ENCODE measurements at regions not wholly inside any gene's neighbourhood (a gene's known extent, or its start where the extent isn't known, plus 50 kb on each side); places are given as distances from the start of the nearest gene placed in this dataset.

DNA sequence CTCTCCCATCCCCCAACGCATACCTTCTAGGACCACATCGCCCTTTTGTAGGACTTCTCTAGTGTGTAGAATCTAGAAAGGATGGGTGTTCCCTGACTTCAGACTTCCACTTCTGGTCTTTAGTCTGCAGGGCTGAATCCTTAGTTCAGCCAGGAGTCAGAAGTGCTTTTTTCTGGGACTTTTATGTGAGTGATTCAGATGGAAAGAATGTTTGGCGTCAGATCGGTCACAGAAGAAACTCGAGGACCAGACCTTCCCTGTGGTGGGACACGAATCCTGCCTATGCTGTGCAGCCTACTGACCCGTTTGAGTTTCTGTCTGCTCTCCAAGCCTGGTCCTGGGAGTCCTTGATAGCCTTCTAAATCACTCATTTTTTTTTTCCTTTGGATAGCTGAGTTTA is 165.4 kb upstream of the SSTR1 start:
- Histone ChIP-seq H3K79me2 (ENCODE audit: control insufficient read depth, insufficient read depth, low read length) (no peaks in the 10 kb centered on the region), H3K27me3 (ENCODE audit: control insufficient read depth in 2 of 2, insufficient read depth in 2 of 2, low read length in 2 of 2) (no peaks in the 10 kb centered on the region), H3K27ac (ENCODE audit: insufficient read depth, low read depth, low read length) (no peak overlapping the region), H3K9me1 (replicated peaks; ENCODE audit: control insufficient read depth, extremely low read depth, insufficient read depth, low read length) (no peaks in the 10 kb centered on the region), H3K4me3 (replicated peaks in 1 of 3; ENCODE audit: insufficient read depth in 1 of 3, low read depth in 1 of 3, low read length in 3 of 3) (no peak overlapping the region), H3K9me3 (replicated peaks; ENCODE audit: control insufficient read depth, insufficient read depth, low read length) (no peaks in the 10 kb centered on the region), H3K9ac (replicated peaks; ENCODE audit: extremely low read depth, insufficient read depth, low read length) (no peak overlapping the region), H4K20me1 (replicated peaks; ENCODE audit: control insufficient read depth, extremely low read depth, insufficient read depth, low read length) (no peaks in the 10 kb centered on the region), H3K4me1 (ENCODE audit: control insufficient read depth, extremely low read depth, insufficient read depth, low read length) (peaks cover 8% of the 10 kb centered on the region), H2AFZ (ENCODE audit: low read depth, low read length) (peak overlapping the region; percentile 2), H3K4me2 (ENCODE audit: insufficient read depth, low read length) (peak overlapping the region; percentile 52), H3K36me3 (ENCODE audit: control insufficient read depth in 2 of 2, extremely low read depth in 1 of 2, insufficient read depth in 2 of 2, low read length in 2 of 2) (no peaks in the 10 kb centered on the region)
- CTCF ChIA-PET: no interaction called here
- intact Hi-C loops (cut with micrococcal nuclease): no loop called here
- DNase-seq (ENCODE audit: low read depth, low spot score) (peak; percentile 85), FAIRE-seq (peak; percentile 77)
- dilution Hi-C loops (cut with MboI; ENCODE audit: extremely low pct_ligation_motif_present, low sequenced_read_pairs): no loop called here
- TF ChIP-seq FOS (IDR thresholded peaks at IDR 0.05; ENCODE audit: borderline replicate concordance, insufficient read depth, low read length) (no peak), JUN (IDR thresholded peaks at IDR 0.05; ENCODE audit: borderline replicate concordance, insufficient read depth, insufficient read length, low read depth) (peak; percentile 36)
- BruUV-seq (replicated peaks): no TSS peak
- POLR2A ChIA-PET: no interaction called here

- Histone ChIP-seq H3K4me3 (replicated peaks in 1 of 3; ENCODE audit: insufficient read depth in 1 of 3, low read depth in 1 of 3, low read length in 3 of 3) (no peak overlapping the region), H3K27me3 (ENCODE audit: control insufficient read depth in 2 of 2, insufficient read depth in 2 of 2, low read length in 2 of 2) (no peaks in the 10 kb centered on the region), H4K20me1 (replicated peaks; ENCODE audit: control insufficient read depth, extremely low read depth, insufficient read depth, low read length) (no peaks in the 10 kb centered on the region), H2AFZ (ENCODE audit: low read depth, low read length) (no peak overlapping the region), H3K36me3 (ENCODE audit: control insufficient read depth in 2 of 2, extremely low read depth in 1 of 2, insufficient read depth in 2 of 2, low read length in 2 of 2) (no peaks in the 10 kb centered on the region), H3K27ac (ENCODE audit: insufficient read depth, low read depth, low read length) (no peak overlapping the region), H3K9ac (replicated peaks; ENCODE audit: extremely low read depth, insufficient read depth, low read length) (no peak overlapping the region), H3K4me1 (ENCODE audit: control insufficient read depth, extremely low read depth, insufficient read depth, low read length) (peaks cover 8% of the 10 kb centered on the region), H3K79me2 (ENCODE audit: control insufficient read depth, insufficient read depth, low read length) (no peaks in the 10 kb centered on the region), H3K9me1 (replicated peaks; ENCODE audit: control insufficient read depth, extremely low read depth, insufficient read depth, low read length) (no peaks in the 10 kb centered on the region), H3K4me2 (ENCODE audit: insufficient read depth, low read length) (no peak overlapping the region), H3K9me3 (replicated peaks; ENCODE audit: control insufficient read depth, insufficient read depth, low read length) (no peaks in the 10 kb centered on the region)
- FAIRE-seq (no peak), DNase-seq (ENCODE audit: low read depth, low spot score) (no peak)
- ChIA-PET POLR2A (no interaction called here), CTCF (no interaction called here)
- intact Hi-C loops (cut with micrococcal nuclease) (no loop called here), dilution Hi-C loops (cut with MboI; ENCODE audit: extremely low pct_ligation_motif_present, low sequenced_read_pairs) (no loop called here)
- BruUV-seq (replicated peaks): no TSS peak
- TF ChIP-seq, protein P1, sequence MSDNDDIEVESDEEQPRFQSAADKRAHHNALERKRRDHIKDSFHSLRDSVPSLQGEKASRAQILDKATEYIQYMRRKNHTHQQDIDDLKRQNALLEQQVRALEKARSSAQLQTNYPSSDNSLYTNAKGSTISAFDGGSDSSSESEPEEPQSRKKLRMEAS (IDR thresholded peaks at IDR 0.05; ENCODE audit: insufficient read depth, insufficient read length): no peak
- TF ChIP-seq JUN (IDR thresholded peaks at IDR 0.05; ENCODE audit: borderline replicate concordance, insufficient read depth, insufficient read length, low read depth) (no peak), POLR2AphosphoS5 (IDR thresholded peaks at IDR 0.05; ENCODE audit: insufficient read depth, low read depth, low read length) (no peak), FOS (IDR thresholded peaks at IDR 0.05; ENCODE audit: borderline replicate concordance, insufficient read depth, low read length) (no peak), GATA2 (IDR thresholded peaks at IDR 0.05; ENCODE audit: insufficient read depth, insufficient read length, low read depth, low read length) (no peak), EZH2 (IDR thresholded peaks at IDR 0.05; ENCODE audit: borderline replicate concordance, low read depth, low read length, severe bottlenecking) (no peak), MYC (IDR thresholded peaks at IDR 0.05; ENCODE audit: low read depth, low read length) (no peak), POLR2A (IDR thresholded peaks at IDR 0.05; ENCODE audit: low read depth, low read length) (no peak)
- TF ChIP-seq, protein P2, sequence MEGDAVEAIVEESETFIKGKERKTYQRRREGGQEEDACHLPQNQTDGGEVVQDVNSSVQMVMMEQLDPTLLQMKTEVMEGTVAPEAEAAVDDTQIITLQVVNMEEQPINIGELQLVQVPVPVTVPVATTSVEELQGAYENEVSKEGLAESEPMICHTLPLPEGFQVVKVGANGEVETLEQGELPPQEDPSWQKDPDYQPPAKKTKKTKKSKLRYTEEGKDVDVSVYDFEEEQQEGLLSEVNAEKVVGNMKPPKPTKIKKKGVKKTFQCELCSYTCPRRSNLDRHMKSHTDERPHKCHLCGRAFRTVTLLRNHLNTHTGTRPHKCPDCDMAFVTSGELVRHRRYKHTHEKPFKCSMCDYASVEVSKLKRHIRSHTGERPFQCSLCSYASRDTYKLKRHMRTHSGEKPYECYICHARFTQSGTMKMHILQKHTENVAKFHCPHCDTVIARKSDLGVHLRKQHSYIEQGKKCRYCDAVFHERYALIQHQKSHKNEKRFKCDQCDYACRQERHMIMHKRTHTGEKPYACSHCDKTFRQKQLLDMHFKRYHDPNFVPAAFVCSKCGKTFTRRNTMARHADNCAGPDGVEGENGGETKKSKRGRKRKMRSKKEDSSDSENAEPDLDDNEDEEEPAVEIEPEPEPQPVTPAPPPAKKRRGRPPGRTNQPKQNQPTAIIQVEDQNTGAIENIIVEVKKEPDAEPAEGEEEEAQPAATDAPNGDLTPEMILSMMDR (IDR thresholded peaks at IDR 0.05; ENCODE audit: extremely low read depth in 1 of 2, insufficient read depth in 1 of 2, low read depth in 1 of 2, low read length in 2 of 2): no peak
Observed at GRCh38 chr14:38044710-38045109, 163.0 kb upstream of the SSTR1 start.
